OCI-LY1 (cell line): ENCODE measurements at regions not wholly inside any gene's neighbourhood (a gene's known extent, or its start where the extent isn't known, plus 50 kb on each side); places are given as distances from the start of the nearest gene placed in this dataset.

Source experiments
- CTCF ChIP-seq: fragments of 200-600 bp; sonication (generic), shearing (Covaris generic); IDR thresholded peaks from 2 replicates; pipeline ENCODE4 v1.5.1; 2017; ENCODE audit warnings: mild to moderate bottlenecking, antibody characterized with exemption, low read length, moderate library complexity, mixed read lengths
- EZH2 ChIP-seq: fragments of 200-600 bp; sonication (generic), shearing (Covaris generic); IDR thresholded peaks from 2 replicates; pipeline ENCODE4 v1.8.0; 2017; ENCODE audit warnings: borderline replicate concordance, mixed run types, mild to moderate bottlenecking, antibody characterized with exemption, low read length, moderate library complexity, mixed read lengths

- no peak for TF ChIP-seq CTCF
- no peak for TF ChIP-seq EZH2
Observed at GRCh38 chr14:95456281-95456680, 60.2 kb downstream of the SYNE3 start.
